ENCODE measurements at regions not wholly inside any gene's neighbourhood (a gene's known extent, or its start where the extent isn't known, plus 50 kb on each side); places are given as distances from the start of the nearest gene placed in this dataset.

DNA sequence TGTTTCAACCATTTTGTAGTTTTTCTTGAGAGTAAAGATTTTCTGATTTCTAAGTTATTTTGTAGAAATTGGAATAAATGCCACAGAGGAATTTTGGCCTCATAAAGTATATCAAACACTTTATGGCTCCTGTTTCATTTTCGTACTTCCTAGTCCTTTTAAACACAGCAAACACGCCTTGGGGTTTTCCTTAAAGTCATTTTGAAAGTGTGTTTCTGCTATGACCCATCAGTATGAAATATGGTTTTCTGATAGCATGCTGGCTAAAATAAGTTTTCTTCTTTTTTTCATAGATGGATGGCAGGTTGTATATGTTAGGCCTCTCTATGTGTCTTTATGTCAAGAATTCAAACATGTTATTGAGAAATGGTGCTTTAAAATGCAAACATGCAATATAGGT lies 940.1 kb upstream of the TMPRSS15 start:
- BruUV-seq (replicated peaks), result no TSS peak
- ATAC-seq (no peak), DNase-seq (ENCODE audit: low read depth, low spot score) (no peak)
- Histone ChIP-seq H4K20me1 (ENCODE audit: insufficient read depth) (no peaks in the 10 kb centered on the region), H3K4me2 (ENCODE audit: low read length) (no peak overlapping the region), H3K27me3 (ENCODE audit: insufficient read depth, low read length) (no peaks in the 10 kb centered on the region), H3K4me1 (ENCODE audit: control insufficient read depth in 1 of 2, insufficient read depth in 2 of 2, low read length in 2 of 2) (no peaks in the 10 kb centered on the region), H3K36me3 (ENCODE audit: control insufficient read depth in 1 of 2, insufficient read depth in 2 of 2, low read length in 2 of 2) (no peaks in the 10 kb centered on the region), H3K4me3 (replicated peaks in 1 of 2; ENCODE audit: low read depth in 1 of 2, low read length in 2 of 2) (no peak overlapping the region), H3K9me2 (ENCODE audit: insufficient read depth) (no peaks in the 10 kb centered on the region), H3K79me2 (ENCODE audit: insufficient read depth, low read length) (no peaks in the 10 kb centered on the region), H3K27ac (ENCODE audit: low read depth, low read length) (no peak overlapping the region), H2AFZ (ENCODE audit: low read depth, low read length, poor library complexity, severe bottlenecking) (no peak overlapping the region), H3K9me3 (ENCODE audit: control insufficient read depth in 1 of 2, insufficient read depth in 1 of 2, low read depth in 1 of 2, low read length in 2 of 2) (peaks cover 13 to 28% of the 10 kb centered on the region in 2 experiments; a peak in 2 of 4 replicates), H3K9ac (ENCODE audit: low read length) (no peak overlapping the region)
- intact Hi-C loops (cut with micrococcal nuclease), result loop anchor here (2.0 kb wide), 1 partner anchor 63 kb away; no protein-coding TSS in a partner anchor
- ChIA-PET CTCF (no interaction called here), RAD21 (ENCODE audit: low non-redundant PET in 1 of 2, low total read pairs in 2 of 2, uncharacterized antibody in 2 of 2, unreplicated experiment in 2 of 2) (no interaction called here), POLR2A (no interaction called here)
- TF ChIP-seq SIN3A (IDR thresholded peaks at IDR 0.05; ENCODE audit: low read depth) (no peak), ELF1 (IDR thresholded peaks at IDR 0.05; ENCODE audit: borderline replicate concordance, low read depth) (no peak), CEBPB (IDR thresholded peaks at IDR 0.05; ENCODE audit: low read depth) (no peak), RAD21 (IDR thresholded peaks at IDR 0.05; ENCODE audit: low read depth) (no peak), SRF (IDR thresholded peaks at IDR 0.05; ENCODE audit: low read depth) (no peak), ZFX (IDR thresholded peaks at IDR 0.05) (no peak), EZH2 (IDR thresholded peaks at IDR 0.05) (no peak), ZNF274 (IDR thresholded peaks at IDR 0.05; ENCODE audit: low read depth, low read length) (no peak), JUND (IDR thresholded peaks at IDR 0.05) (no peak), YY1 (IDR thresholded peaks at IDR 0.05; ENCODE audit: extremely low read depth, insufficient replicate concordance, low read depth, low read length) (no peak)
- TF ChIP-seq, protein P1, sequence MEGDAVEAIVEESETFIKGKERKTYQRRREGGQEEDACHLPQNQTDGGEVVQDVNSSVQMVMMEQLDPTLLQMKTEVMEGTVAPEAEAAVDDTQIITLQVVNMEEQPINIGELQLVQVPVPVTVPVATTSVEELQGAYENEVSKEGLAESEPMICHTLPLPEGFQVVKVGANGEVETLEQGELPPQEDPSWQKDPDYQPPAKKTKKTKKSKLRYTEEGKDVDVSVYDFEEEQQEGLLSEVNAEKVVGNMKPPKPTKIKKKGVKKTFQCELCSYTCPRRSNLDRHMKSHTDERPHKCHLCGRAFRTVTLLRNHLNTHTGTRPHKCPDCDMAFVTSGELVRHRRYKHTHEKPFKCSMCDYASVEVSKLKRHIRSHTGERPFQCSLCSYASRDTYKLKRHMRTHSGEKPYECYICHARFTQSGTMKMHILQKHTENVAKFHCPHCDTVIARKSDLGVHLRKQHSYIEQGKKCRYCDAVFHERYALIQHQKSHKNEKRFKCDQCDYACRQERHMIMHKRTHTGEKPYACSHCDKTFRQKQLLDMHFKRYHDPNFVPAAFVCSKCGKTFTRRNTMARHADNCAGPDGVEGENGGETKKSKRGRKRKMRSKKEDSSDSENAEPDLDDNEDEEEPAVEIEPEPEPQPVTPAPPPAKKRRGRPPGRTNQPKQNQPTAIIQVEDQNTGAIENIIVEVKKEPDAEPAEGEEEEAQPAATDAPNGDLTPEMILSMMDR (IDR thresholded peaks at IDR 0.05 in 2 of 3, conservative IDR thresholded peaks at IDR 0.05 in 1 of 3; ENCODE audit: borderline replicate concordance in 1 of 3, insufficient read depth in 1 of 3, low read depth in 2 of 3, low read length in 2 of 3), result no peak
- TF ChIP-seq, protein P2, sequence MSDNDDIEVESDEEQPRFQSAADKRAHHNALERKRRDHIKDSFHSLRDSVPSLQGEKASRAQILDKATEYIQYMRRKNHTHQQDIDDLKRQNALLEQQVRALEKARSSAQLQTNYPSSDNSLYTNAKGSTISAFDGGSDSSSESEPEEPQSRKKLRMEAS (IDR thresholded peaks at IDR 0.05), result no peak
- TF ChIP-seq, protein P3, sequence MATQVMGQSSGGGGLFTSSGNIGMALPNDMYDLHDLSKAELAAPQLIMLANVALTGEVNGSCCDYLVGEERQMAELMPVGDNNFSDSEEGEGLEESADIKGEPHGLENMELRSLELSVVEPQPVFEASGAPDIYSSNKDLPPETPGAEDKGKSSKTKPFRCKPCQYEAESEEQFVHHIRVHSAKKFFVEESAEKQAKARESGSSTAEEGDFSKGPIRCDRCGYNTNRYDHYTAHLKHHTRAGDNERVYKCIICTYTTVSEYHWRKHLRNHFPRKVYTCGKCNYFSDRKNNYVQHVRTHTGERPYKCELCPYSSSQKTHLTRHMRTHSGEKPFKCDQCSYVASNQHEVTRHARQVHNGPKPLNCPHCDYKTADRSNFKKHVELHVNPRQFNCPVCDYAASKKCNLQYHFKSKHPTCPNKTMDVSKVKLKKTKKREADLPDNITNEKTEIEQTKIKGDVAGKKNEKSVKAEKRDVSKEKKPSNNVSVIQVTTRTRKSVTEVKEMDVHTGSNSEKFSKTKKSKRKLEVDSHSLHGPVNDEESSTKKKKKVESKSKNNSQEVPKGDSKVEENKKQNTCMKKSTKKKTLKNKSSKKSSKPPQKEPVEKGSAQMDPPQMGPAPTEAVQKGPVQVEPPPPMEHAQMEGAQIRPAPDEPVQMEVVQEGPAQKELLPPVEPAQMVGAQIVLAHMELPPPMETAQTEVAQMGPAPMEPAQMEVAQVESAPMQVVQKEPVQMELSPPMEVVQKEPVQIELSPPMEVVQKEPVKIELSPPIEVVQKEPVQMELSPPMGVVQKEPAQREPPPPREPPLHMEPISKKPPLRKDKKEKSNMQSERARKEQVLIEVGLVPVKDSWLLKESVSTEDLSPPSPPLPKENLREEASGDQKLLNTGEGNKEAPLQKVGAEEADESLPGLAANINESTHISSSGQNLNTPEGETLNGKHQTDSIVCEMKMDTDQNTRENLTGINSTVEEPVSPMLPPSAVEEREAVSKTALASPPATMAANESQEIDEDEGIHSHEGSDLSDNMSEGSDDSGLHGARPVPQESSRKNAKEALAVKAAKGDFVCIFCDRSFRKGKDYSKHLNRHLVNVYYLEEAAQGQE (IDR thresholded peaks at IDR 0.05; ENCODE audit: low read depth), result no peak

Measured in HCT116 (cell line).